HG03571 (cell line): ENCODE measurements at regions not wholly inside any gene's neighbourhood (a gene's known extent, or its start where the extent isn't known, plus 50 kb on each side); places are given as distances from the start of the nearest gene placed in this dataset.
"Not testable (repeated sequence)": the region's sequence is repeated elsewhere in the genome, so short reads cannot be mapped to it uniquely, and the experiment has no call there.

Source experiments
- ATAC-seq: cut with Tn5 transposase; IDR thresholded peaks from one replicate; pipeline ENCODE4 v1.9.1; 2021; ENCODE audit not compliant: unreplicated experiment

GRCh38 chr10:85433248-85433647, 933.3 kb downstream of the GRID1 start:
- ATAC-seq = no peak

GRCh38 chr10:85444868-85445267, 921.7 kb downstream of the GRID1 start:
- no peak for ATAC-seq

- no peak for ATAC-seq
These were observed 920.9 kb downstream of the GRID1 start for GRCh38 chr10:85445702-85446101.

GRCh38 chr10:85446827-85447226, 919.8 kb downstream of the GRID1 start:
- ATAC-seq = no peak

DNA sequence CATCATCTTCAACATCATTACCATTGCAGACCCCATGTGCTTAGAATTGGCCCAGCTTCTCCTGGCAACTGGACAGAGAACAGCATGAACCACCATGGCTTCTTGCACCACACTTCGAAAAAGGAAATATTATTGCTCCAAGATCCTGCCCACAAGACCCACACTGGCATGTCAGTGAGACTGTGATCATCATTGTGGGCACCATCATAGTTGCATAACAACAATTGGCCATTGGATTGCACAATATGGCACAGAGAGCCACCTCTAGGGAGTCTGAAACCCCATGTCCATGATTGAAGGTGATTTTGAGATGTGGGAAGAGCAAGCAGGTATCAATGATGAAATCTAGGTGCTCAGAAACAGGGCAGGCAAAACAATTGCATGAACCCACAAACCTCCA, 918.9 kb downstream of the GRID1 start:
- ATAC-seq = no peak

DNA sequence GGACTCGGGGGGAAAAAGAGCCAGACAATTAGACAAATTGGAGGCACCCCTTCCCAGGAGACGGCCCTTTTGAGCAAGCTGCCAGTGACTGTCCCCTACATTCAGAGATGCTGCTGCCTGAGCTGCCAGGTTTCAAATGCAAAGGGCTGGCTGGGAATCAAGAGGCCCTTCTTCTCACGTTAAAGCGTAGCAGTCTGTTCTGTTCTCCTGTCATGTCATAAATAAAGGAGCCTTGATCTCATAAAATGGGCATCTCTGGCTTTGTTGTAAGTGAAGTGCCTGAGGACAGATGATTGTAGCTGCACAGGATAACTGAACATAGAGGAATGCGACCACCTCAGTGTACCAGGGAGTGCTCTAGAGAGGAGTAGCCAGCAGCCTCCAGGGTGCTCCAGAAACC, 917.9 kb downstream of the GRID1 start:
- ATAC-seq = no peak

DNA sequence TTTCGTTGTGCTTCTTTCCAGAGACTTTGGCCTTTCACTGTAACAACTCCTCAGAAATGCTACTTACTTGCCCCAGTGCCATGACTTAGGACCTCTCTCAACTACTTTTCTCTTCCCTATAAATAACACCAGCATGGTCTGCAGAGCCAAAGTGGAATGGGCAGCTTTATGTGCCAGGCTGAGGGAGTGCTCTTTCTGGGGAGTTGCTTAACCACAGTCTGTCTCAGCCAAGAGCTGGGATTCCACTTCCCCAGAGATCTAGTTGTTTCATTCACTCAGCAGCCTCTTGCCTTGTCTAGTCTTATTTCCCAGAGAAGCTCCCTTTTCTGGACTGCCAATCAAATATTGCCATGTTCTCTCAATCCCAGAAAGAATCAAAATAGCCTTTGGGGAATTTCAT, 912.2 kb downstream of the GRID1 start:
- no peak for ATAC-seq

- no peak for ATAC-seq
These were observed 909.4 kb downstream of the GRID1 start for GRCh38 chr10:85457191-85457590.

DNA sequence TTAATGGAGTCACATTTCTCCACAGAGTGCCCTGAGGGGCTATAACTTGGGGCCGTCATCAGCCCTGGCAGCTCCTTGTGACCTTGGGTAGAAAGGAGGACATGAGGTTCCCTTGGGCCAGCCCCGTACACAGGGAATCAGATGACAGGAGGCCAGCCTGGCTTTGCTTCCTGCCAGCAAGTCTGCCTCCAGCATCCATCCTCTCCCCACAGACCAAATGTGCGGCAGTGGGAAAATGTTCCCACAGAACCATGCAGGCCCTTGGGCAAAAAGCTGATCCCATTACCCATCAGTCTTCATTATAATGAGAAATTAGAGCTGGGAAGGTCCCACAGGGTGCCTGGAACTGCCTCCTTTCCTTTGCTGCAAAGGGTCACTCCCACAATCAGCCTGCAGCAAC, 908.3 kb downstream of the GRID1 start:
- no peak for ATAC-seq

- no peak for ATAC-seq
These were observed 906.7 kb downstream of the GRID1 start for GRCh38 chr10:85459906-85460305.

DNA sequence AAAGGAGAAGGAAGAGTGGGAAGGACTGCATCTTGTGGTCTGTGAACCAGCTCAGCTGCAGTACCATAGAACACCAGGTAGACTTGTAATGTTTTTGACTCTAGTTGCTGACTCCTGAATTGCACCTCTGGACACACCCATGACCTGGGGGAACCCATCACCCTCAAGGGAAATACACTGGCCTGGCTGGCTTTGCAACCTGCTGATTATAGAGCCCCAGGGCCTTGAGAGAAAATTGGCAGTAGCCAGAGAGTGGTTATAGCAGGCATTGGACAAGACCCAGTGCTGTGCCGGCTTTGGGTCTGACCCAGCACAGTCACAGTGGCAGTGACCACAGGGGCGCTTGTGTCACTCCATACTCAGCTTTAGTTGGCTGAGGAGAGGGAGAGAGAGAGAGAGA, 902.3 kb downstream of the GRID1 start:
- no peak for ATAC-seq

GRCh38 chr10:85477979-85478378, 888.6 kb downstream of the GRID1 start:
- ATAC-seq = no peak

DNA sequence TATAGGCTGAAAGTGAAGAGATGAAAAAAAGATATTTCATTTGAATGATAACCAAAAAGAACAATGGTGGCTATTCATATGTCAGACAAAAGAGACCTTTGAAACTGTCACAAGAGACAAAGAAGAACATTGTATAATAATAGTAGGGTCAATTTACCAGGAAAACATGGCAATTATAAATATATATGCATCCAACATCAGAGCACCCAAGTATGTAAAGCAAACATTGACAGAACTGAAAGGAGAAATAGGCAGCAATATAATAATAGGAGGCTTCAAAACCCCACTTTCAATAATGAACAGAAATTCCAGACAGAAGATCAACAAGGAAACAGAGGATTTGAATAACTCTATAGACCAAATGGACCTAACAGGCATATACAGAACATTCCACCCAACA, 876.2 kb downstream of the GRID1 start:
- ATAC-seq = no peak

- ATAC-seq = no peak
These were observed 874.9 kb downstream of the GRID1 start for GRCh38 chr10:85491652-85492051.

DNA sequence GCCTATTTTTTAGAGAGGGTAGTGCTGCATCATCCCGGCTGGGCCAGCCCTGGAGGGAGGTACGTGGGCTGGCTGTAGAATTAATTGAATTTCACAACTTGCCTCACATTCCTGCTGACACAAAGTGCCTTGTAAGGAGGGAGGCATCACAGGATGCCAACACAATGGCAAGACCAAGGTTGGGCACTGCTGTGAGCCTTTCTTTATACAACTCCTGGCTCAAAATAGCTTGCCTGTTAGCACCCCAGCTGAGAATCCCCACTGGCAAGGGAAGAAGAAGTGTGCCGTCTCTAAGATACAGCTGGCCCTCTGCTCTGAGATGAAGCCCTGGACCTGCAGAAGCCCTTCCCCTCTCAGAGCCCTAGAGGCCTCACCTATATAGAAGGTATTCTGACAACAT, 873.9 kb downstream of the GRID1 start:
- no peak for ATAC-seq

- no peak for ATAC-seq
These were observed 872.9 kb downstream of the GRID1 start for GRCh38 chr10:85493703-85494102.

DNA sequence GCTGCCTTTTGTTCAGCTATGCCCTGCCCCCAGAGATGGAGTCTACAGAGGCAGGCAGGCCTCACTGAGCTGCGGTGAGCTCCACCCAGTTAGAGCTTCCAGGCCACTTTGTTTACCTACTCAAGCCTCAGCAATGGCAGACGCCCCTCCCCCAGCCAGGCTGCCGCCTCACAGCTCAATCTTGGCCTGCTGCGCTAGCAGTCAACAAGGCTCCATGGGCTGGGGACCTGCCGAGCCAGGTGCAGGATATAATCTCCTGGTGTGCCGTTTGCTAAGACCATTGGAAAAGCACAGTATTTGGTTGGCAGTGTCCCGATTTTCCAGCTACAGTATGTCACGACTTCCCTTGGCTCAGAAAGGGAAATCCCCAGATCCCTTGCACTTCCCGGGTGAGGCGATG, 862.0 kb downstream of the GRID1 start:
- ATAC-seq = not testable (repeated sequence)

- ATAC-seq = no peak
These were observed 858.4 kb downstream of the GRID1 start for GRCh38 chr10:85508159-85508558.

DNA sequence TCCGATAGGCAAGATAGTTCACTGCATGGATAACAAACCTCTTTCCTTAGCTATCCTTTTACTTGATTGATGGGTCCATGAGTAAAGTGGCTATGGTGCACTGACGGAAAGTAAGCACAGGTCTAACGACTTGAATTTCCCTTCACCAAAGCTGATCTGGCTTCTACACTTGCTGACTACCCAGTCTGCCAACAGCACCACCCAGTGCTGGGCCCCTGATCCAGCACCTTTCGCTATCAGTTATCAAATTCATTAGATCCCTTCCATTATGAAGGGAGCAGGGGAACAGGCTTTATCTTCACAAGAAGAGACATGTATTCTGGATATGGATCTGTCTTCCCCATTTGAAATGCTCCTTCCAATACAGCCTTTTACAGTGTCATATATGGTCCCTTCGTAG, 855.9 kb downstream of the GRID1 start:
- ATAC-seq = no peak

- no peak for ATAC-seq
These were observed 853.2 kb downstream of the GRID1 start for GRCh38 chr10:85513436-85513835.

DNA sequence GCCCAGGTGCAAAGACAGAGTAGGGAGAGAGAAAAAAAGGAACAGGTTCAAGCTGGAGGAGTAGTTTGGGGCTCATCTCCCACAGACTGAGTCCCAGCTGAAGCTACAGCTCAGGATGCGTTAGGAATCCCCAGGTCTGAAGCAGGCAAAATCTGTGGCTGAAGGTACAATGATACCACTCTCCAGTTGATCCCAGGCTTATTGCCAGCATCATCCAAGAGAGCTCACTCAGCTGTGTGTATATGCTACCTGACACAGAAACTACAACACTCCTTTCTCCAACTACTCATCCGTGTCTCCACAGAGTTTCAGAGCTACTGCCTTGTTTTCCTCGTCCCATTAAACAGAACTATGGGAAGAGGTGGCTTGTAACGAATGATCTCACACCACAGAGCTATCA, 851.3 kb downstream of the GRID1 start:
- no peak for ATAC-seq

DNA sequence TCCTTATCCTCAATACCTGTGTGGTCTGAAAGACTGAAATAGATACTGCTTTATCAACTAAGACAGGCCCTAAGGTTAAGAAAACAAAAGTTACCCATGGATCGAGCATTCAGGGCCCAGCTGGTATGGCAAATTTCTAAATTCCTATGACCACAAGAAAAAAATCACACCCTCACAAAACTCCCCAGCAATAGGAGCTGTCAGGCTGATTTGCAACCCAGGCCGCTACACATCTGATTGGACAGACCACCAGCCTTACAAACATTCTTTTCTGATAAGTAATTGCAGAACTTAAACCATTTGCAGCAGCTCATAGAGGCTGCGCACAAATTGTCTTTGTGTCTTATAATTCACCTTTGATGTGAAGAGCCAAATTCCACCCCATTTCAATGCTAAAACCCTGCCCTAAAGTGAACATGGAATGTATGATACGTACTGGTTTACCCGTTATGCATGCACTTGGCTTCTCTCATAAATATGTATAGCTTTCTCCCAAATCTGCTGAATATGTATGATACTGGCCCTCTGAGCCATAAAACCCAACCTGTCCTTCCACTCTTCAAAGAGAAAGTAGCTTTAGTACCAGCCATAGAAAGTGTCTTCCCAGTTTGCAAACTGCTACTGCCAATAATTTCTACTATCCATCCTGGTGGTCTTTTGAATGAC, 842.5 kb downstream of the GRID1 start:
- no peak for ATAC-seq

GRCh38 chr10:85527616-85528317, 838.8 kb downstream of the GRID1 start:
- no peak for ATAC-seq
